HEK293T (cell line): ENCODE measurements at regions not wholly inside any gene's neighbourhood (a gene's known extent, or its start where the extent isn't known, plus 50 kb on each side); places are given as distances from the start of the nearest gene placed in this dataset.

Experiments
- CTCF ChIA-PET: fragments of 350-600 bp; formaldehyde crosslinking; extraction: SDS; loops from one replicate; lab custom pipeline; 2021; ENCODE audit warnings: antibody characterized with exemption, inconsistent platforms; lab: Yijun Ruan, JAX
- POLR2A ChIA-PET: fragments of 350-600 bp; formaldehyde crosslinking; extraction: SDS; loops from one replicate; lab custom pipeline; 2020; ENCODE audit warnings: antibody characterized with exemption, inconsistent platforms; lab: Yijun Ruan, JAX
- DNase-seq: peaks from one replicate; pipeline ENCODE4 v3.0.0; 2012; ENCODE audit warnings: mixed read lengths; ENCODE audit errors: extremely low spot score
- ARNT ChIP-seq: fragments of 450-650 bp; IDR thresholded peaks from 2 replicates; pipeline ENCODE4 v1.6.1; 2017; ENCODE audit warnings: mild to moderate bottlenecking
- BHLHE40 ChIP-seq: fragments of 450-650 bp; IDR thresholded peaks from 2 replicates; pipeline ENCODE4 v1.6.1; 2016; ENCODE audit warnings: mild to moderate bottlenecking, moderate library complexity, borderline replicate concordance
- CTBP1 ChIP-seq: fragments of 450-650 bp; IDR thresholded peaks from 2 replicates; pipeline ENCODE4 v1.6.1; 2016; ENCODE audit warnings: borderline replicate concordance
- ELF4 ChIP-seq: fragments of 450-650 bp; IDR thresholded peaks from 2 replicates; pipeline ENCODE4 v1.6.1; 2017; ENCODE audit warnings: antibody characterized with exemption
- FOXA1 ChIP-seq: fragments of 450-650 bp; IDR thresholded peaks from 2 replicates; pipeline ENCODE4 v1.6.1; 2016; ENCODE audit warnings: mild to moderate bottlenecking
- FOXK2 ChIP-seq: fragments of 450-650 bp; IDR thresholded peaks from 2 replicates; pipeline ENCODE4 v1.6.1; 2016; ENCODE audit warnings: mild to moderate bottlenecking
- FOXM1 ChIP-seq: fragments of 450-650 bp; IDR thresholded peaks from 2 replicates; pipeline ENCODE4 v1.6.1; 2017; ENCODE audit warnings: mild to moderate bottlenecking, borderline replicate concordance
- HDGF ChIP-seq: fragments of 450-650 bp; IDR thresholded peaks from 2 replicates; pipeline ENCODE4 v1.6.1; 2017; ENCODE audit warnings: antibody characterized with exemption, borderline replicate concordance
- L3MBTL2 ChIP-seq: fragments of 450-650 bp; conservative IDR thresholded peaks from 2 replicates; pipeline ENCODE4 v1.6.1; 2016; ENCODE audit warnings: mild to moderate bottlenecking
- LEF1 ChIP-seq: fragments of 450-650 bp; IDR thresholded peaks from 2 replicates; pipeline ENCODE4 v1.6.1; 2017; ENCODE audit warnings: mild to moderate bottlenecking, borderline replicate concordance
- NFRKB ChIP-seq: fragments of 450-650 bp; IDR thresholded peaks from 2 replicates; pipeline ENCODE4 v1.6.1; 2016; ENCODE audit warnings: mild to moderate bottlenecking, moderate library complexity
- SP1 ChIP-seq: fragments of 450-650 bp; IDR thresholded peaks from 2 replicates; pipeline ENCODE4 v1.6.1; 2017
- TARDBP ChIP-seq: fragments of 450-650 bp; IDR thresholded peaks from 2 replicates; pipeline ENCODE4 v1.6.1; 2016
- ZNF384 ChIP-seq: fragments of 450-650 bp; IDR thresholded peaks from 2 replicates; pipeline ENCODE4 v1.6.1; 2016
- TF ChIP-seq, protein P1 (sequence below): fragments of 450-650 bp; IDR thresholded peaks from 2 replicates; pipeline ENCODE4 v1.6.1; 2016

GRCh38 chr16:14018851-14019250 lies 52.3 kb upstream of the MRTFB start:
- ChIA-PET CTCF (interaction anchor here (0.7 kb wide), 1 partner anchor 374 kb away, joined by 3 read pairs; no protein-coding TSS in a partner anchor), POLR2A (no interaction called here)
- TF ChIP-seq HDGF: no peak
- TF ChIP-seq FOXK2: no peak
- TF ChIP-seq L3MBTL2: no peak
- TF ChIP-seq ARNT: no peak
- TF ChIP-seq CTBP1: no peak
- TF ChIP-seq SP1: no peak
- no peak for TF ChIP-seq LEF1
- no peak for TF ChIP-seq NFRKB
- TF ChIP-seq TARDBP: no peak
- no peak for TF ChIP-seq ZNF384
- no peak for TF ChIP-seq FOXA1
- TF ChIP-seq BHLHE40: no peak
- TF ChIP-seq FOXM1: no peak
- TF ChIP-seq, protein P1, sequence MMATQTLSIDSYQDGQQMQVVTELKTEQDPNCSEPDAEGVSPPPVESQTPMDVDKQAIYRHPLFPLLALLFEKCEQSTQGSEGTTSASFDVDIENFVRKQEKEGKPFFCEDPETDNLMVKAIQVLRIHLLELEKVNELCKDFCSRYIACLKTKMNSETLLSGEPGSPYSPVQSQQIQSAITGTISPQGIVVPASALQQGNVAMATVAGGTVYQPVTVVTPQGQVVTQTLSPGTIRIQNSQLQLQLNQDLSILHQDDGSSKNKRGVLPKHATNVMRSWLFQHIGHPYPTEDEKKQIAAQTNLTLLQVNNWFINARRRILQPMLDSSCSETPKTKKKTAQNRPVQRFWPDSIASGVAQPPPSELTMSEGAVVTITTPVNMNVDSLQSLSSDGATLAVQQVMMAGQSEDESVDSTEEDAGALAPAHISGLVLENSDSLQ: no peak
- no peak for DNase-seq

GRCh38 chr16:14020141-14020540 lies 51.0 kb upstream of the MRTFB start:
- CTCF ChIA-PET: interaction anchor here (0.5 to 1.2 kb wide), 2 partner anchors 52 to 97 kb away, joined by 4 read pairs; no protein-coding TSS in a partner anchor
- DNase-seq: no peak
- TF ChIP-seq TARDBP (no peak), LEF1 (no peak), ELF4 (no peak), ARNT (no peak), FOXK2 (no peak), BHLHE40 (no peak), CTBP1 (no peak), ZNF384 (no peak)
- TF ChIP-seq, protein P1: no peak
- POLR2A ChIA-PET: no interaction called here
